ENCODE measurements at regions not wholly inside any gene's neighbourhood (a gene's known extent, or its start where the extent isn't known, plus 50 kb on each side); places are given as distances from the start of the nearest gene placed in this dataset.

- H3K36me3 ChIP-seq = no peaks in the 10 kb centered on the region
- H3K27ac ChIP-seq = no peak overlapping the region
- H3K4me1 ChIP-seq = no peaks in the 10 kb centered on the region
- no peak for DNase-seq
- TF ChIP-seq POLR2A (IDR thresholded peaks at IDR 0.05) (no peak), CTCF (IDR thresholded peaks at IDR 0.05) (no peak)
- no peaks in the 10 kb centered on the region for H3K9me3 ChIP-seq
- H3K27me3 ChIP-seq = no peaks in the 10 kb centered on the region
- H3K4me3 ChIP-seq = no peak overlapping the region
Measured at GRCh38 chr3:55204417-55204816, 276.6 kb upstream of the LRTM1 start.

GRCh38 chr3:55203546-55203945, 275.7 kb upstream of the LRTM1 start:
- DNase-seq = no peak
- Histone ChIP-seq H3K4me3 (no peak overlapping the region), H3K4me1 (no peaks in the 10 kb centered on the region), H3K36me3 (no peaks in the 10 kb centered on the region), H3K27me3 (no peaks in the 10 kb centered on the region), H3K9me3 (no peaks in the 10 kb centered on the region), H3K27ac (no peak overlapping the region)
- TF ChIP-seq POLR2A (IDR thresholded peaks at IDR 0.05) = no peak
- TF ChIP-seq CTCF (IDR thresholded peaks at IDR 0.05) = no peak

- Histone ChIP-seq H3K9me3 (no peaks in the 10 kb centered on the region), H3K36me3 (no peaks in the 10 kb centered on the region), H3K4me3 (no peak overlapping the region), H3K4me1 (no peaks in the 10 kb centered on the region), H3K27ac (no peak overlapping the region), H3K27me3 (no peaks in the 10 kb centered on the region)
- DNase-seq = no peak
- no peak for TF ChIP-seq POLR2A (IDR thresholded peaks at IDR 0.05)
- TF ChIP-seq CTCF (IDR thresholded peaks at IDR 0.05) = no peak
Measured at GRCh38 chr3:55203006-55203405, 275.1 kb upstream of the LRTM1 start.

- no peak for TF ChIP-seq CTCF (IDR thresholded peaks at IDR 0.05)
- TF ChIP-seq POLR2A (IDR thresholded peaks at IDR 0.05) = no peak
- H3K36me3 ChIP-seq = no peaks in the 10 kb centered on the region
Measured at GRCh38 chr3:55202326-55202725, 274.5 kb upstream of the LRTM1 start.

DNA sequence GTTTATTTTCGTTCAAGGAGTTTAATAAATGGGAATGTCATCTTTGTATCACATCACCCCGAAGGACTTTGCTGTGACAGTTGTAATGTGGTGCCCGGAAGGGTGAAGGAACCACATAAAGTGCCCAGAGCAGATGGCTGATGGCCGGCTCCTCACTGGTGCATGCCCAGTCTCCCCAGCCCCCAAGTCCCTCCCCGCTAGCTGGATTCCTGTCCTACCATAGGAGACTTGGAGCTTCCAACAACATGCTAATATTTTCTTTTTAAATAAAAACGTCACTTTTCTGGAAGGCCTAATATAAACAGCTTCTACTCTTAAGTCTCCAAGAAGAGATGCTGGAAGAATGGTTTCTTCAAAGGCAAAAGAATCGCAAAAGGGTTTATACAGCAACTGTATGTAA, 273.9 kb upstream of the LRTM1 start:
- TF ChIP-seq POLR2A (IDR thresholded peaks at IDR 0.05) (no peak), CTCF (IDR thresholded peaks at IDR 0.05) (no peak)
- H3K4me1 ChIP-seq = no peaks in the 10 kb centered on the region
- no peaks in the 10 kb centered on the region for H3K9me3 ChIP-seq
- no peak overlapping the region for H3K4me3 ChIP-seq
- no peaks in the 10 kb centered on the region for H3K36me3 ChIP-seq
- no peak overlapping the region for H3K27ac ChIP-seq
- no peaks in the 10 kb centered on the region for H3K27me3 ChIP-seq
- no peak for DNase-seq

More at GRCh38 chr3:55202326-55202725, 274.5 kb upstream of the LRTM1 start:
- no peaks in the 10 kb centered on the region for H3K27me3 ChIP-seq
- no peak overlapping the region for H3K4me3 ChIP-seq
- DNase-seq = no peak
- no peaks in the 10 kb centered on the region for H3K9me3 ChIP-seq
- H3K27ac ChIP-seq = no peak overlapping the region
- no peaks in the 10 kb centered on the region for H3K4me1 ChIP-seq

DNA sequence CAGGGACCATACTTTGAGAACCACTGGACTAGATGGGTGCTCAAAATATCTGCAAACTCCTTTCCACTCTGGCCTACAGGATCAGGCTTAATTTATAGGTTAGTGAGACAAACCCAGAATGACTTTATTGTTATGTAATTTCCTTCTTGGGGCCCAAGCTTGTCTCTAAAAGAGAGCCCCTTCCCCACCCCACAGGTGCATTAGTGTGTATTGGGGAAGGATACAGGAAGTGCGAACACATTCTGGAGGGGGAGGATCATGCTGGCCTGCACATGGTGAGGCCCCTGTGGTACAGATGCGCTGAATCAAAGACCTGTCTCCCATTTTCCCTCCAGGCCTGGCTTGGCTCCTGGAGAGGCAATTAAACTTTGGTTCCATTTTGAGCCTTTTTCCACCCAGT, 273.0 kb upstream of the LRTM1 start:
- H3K9me3 ChIP-seq = no peaks in the 10 kb centered on the region

More for the DNA sequence above, 273.0 kb upstream of the LRTM1 start:
- Histone ChIP-seq H3K27me3 (no peaks in the 10 kb centered on the region), H3K4me3 (no peak overlapping the region), H3K27ac (no peak overlapping the region), H3K36me3 (no peaks in the 10 kb centered on the region), H3K4me1 (no peaks in the 10 kb centered on the region)
- DNase-seq = no peak
- TF ChIP-seq POLR2A (IDR thresholded peaks at IDR 0.05) (no peak), CTCF (IDR thresholded peaks at IDR 0.05) (no peak)
